Trophoblast cell (in vitro differentiated cells and primary cell): ENCODE measurements at regions not wholly inside any gene's neighbourhood (a gene's known extent, or its start where the extent isn't known, plus 50 kb on each side); places are given as distances from the start of the nearest gene placed in this dataset.

Experiments
- DNase-seq, 2 donors: peaks; one replicate each; pipeline ENCODE4 v3.0.0-alpha.2; 2016
- H2AFZ ChIP-seq: 2 replicates; pipeline ENCODE4 v1.6.1; 2013; ENCODE audit warnings: low read length, moderate library complexity, mild to moderate bottlenecking; ENCODE audit not compliant: insufficient read depth, poor library complexity
- H2AK5ac ChIP-seq: 2 replicates; pipeline ENCODE4 v1.6.1; 2013; ENCODE audit warnings: mild to moderate bottlenecking, low read length
- H2BK120ac ChIP-seq: 2 replicates; pipeline ENCODE4 v1.6.1; 2013; ENCODE audit warnings: low read length, mild to moderate bottlenecking, moderate library complexity; ENCODE audit not compliant: insufficient read depth, poor library complexity
- H2BK12ac ChIP-seq: 2 replicates; pipeline ENCODE4 v1.6.1; 2013; ENCODE audit warnings: mild to moderate bottlenecking, low read length, moderate library complexity
- H2BK5ac ChIP-seq: 2 replicates; pipeline ENCODE4 v1.6.1; 2013; ENCODE audit warnings: low read length, low read depth, moderate library complexity, mild to moderate bottlenecking; ENCODE audit not compliant: poor library complexity
- H3K14ac ChIP-seq: 2 replicates; pipeline ENCODE4 v1.6.1; 2013; ENCODE audit warnings: mild to moderate bottlenecking, low read length
- H3K18ac ChIP-seq: 2 replicates; pipeline ENCODE4 v1.6.1; 2013; ENCODE audit warnings: mild to moderate bottlenecking, low read length
- H3K23ac ChIP-seq: 2 replicates; pipeline ENCODE4 v1.6.1; 2013; ENCODE audit warnings: low read length
- H3K27ac ChIP-seq: 2 replicates; pipeline ENCODE4 v1.5.1; 2013; ENCODE audit warnings: low read depth, mild to moderate bottlenecking, inconsistent platforms, low read length, moderate library complexity
- H3K27me3 ChIP-seq: 2 replicates; pipeline ENCODE4 v1.6.1; 2013; ENCODE audit warnings: inconsistent platforms, mild to moderate bottlenecking, low read length, moderate library complexity; ENCODE audit not compliant: insufficient read depth
- H3K36me3 ChIP-seq, 2 experiments: 1 replicate in 1 of 2; 2 replicates in 1 of 2; pipeline ENCODE4 v1.6.1; 2013; ENCODE audit warnings: low read length in 2 of 2, mild to moderate bottlenecking in 2 of 2, moderate library complexity in 1 of 2; ENCODE audit not compliant: insufficient read depth in 2 of 2, control insufficient read depth in 1 of 2
- H3K4ac ChIP-seq: 2 replicates; pipeline ENCODE4 v1.6.1; 2013; ENCODE audit warnings: low read depth, mild to moderate bottlenecking, low read length, moderate library complexity
- H3K4me1 ChIP-seq, 2 experiments: 1 replicate in 1 of 2; 2 replicates in 1 of 2; pipeline ENCODE4 v1.6.1; 2013; ENCODE audit warnings: low read length in 2 of 2, mild to moderate bottlenecking in 2 of 2, moderate library complexity in 1 of 2; ENCODE audit not compliant: insufficient read depth in 2 of 2, control insufficient read depth in 1 of 2
- H3K4me2 ChIP-seq: 2 replicates; pipeline ENCODE4 v1.6.1; 2013; ENCODE audit warnings: inconsistent platforms, mild to moderate bottlenecking, low read length, moderate library complexity
- H3K4me3 ChIP-seq: 2 replicates; pipeline ENCODE4 v1.5.1; 2013; ENCODE audit warnings: mild to moderate bottlenecking, low read depth, low read length, inconsistent platforms
- H3K79me1 ChIP-seq: one replicate; pipeline ENCODE4 v1.6.1; 2013; ENCODE audit warnings: low read length
- H3K79me2 ChIP-seq: 2 replicates; pipeline ENCODE4 v1.6.1; 2013; ENCODE audit warnings: low read length, mild to moderate bottlenecking; ENCODE audit not compliant: control insufficient read depth, insufficient read depth, poor library complexity
- H3K9ac ChIP-seq: 2 replicates; pipeline ENCODE4 v1.6.1; 2013; ENCODE audit warnings: mild to moderate bottlenecking, low read length
- H3K9me3 ChIP-seq: 2 replicates; pipeline ENCODE4 v1.6.1; 2013; ENCODE audit warnings: low read depth, mild to moderate bottlenecking, control low read depth, inconsistent platforms, low read length; ENCODE audit not compliant: insufficient read depth
- H4K12ac ChIP-seq: 2 replicates; pipeline ENCODE4 v1.6.1; 2013; ENCODE audit warnings: low read depth, mild to moderate bottlenecking, low read length, moderate library complexity
- H4K8ac ChIP-seq: 2 replicates; pipeline ENCODE4 v1.6.1; 2013; ENCODE audit warnings: low read depth, mild to moderate bottlenecking, low read length, moderate library complexity
- H4K91ac ChIP-seq: one replicate; pipeline ENCODE4 v1.6.1; 2013; ENCODE audit warnings: low read depth, mild to moderate bottlenecking, low read length, moderate library complexity
- WGBS: extraction: QIAGEN DNeasy Blood & Tissue Kit; methylation state at CpG from one replicate; pipeline ENCODE4 v1.1.7; 2013; ENCODE audit warnings: missing lambda C conversion rate; ENCODE audit not compliant: insufficient read length, insufficient coverage; ENCODE audit errors: extremely low coverage; 5-methylcytosine and 5-hydroxymethylcytosine counted together

DNA sequence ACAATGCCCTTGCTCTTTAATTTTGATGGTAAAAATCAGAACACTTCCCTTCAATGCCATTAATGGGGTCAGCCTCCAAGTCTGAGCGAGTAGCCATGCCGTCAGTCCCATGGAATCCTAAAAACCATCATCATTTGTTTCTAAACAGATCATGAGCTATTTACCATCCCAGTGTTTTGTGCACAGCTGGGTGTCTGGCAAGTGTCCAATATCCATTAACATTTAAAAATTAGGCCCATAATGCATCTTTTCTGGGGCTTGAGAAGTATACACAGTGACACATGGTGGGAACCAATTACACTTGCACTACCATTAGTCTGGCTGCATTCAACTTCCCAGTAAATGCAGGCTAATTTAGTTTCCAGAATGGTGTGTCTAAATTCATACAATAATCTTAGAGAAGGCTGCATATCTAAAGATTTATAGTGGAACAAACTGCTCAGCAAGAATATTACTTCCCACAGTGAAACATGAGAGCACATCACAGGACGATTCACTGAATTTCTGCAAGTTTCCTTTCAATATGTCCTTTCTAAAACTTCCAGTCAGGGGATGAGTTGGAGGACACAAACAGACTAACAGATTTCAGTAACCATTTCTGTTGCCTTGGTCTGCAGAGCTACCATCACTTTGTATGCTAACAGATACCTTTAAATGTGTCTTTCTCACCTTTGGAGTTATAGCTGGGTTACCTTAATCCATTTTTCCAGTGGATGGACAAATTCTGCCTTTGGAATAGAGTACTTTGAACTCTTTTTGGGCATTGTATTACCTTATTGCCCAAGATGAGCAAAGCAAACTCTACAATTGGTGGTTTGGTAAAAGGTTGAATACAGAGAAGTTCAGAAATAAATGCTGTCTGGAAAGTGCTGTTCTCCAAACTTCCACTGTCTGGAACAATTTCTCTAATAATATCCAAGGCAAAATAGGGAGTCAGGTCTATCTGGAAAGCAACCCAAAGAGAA, 258.0 kb downstream of the PTBP2 start:
- H2BK5ac ChIP-seq = no peak overlapping the region
- H2BK12ac ChIP-seq = no peak overlapping the region
- no peak overlapping the region for H3K4me3 ChIP-seq
- H3K18ac ChIP-seq = no peak overlapping the region
- H2AK5ac ChIP-seq = no peak overlapping the region
- H3K36me3 ChIP-seq = no peaks in the 10 kb centered on the region
- no peaks in the 10 kb centered on the region for H3K4me1 ChIP-seq
- no peak for DNase-seq
- no peaks in the 10 kb centered on the region for H3K79me2 ChIP-seq
- no peak overlapping the region for H2AFZ ChIP-seq
- no peak overlapping the region for H3K14ac ChIP-seq
- no peak overlapping the region for H4K8ac ChIP-seq
- no peak overlapping the region for H4K91ac ChIP-seq
- no peaks in the 10 kb centered on the region for H3K9me3 ChIP-seq
- H3K27ac ChIP-seq = no peak overlapping the region
- no peak overlapping the region for H4K12ac ChIP-seq
- no peak overlapping the region for H3K4ac ChIP-seq
- no peak overlapping the region for H3K23ac ChIP-seq
- H2BK120ac ChIP-seq = no peak overlapping the region
- H3K9ac ChIP-seq = no peak overlapping the region
- no peak overlapping the region for H3K4me2 ChIP-seq
- no CpG with 5 or more reads among the region's 3 CpGs for WGBS
- H3K79me1 ChIP-seq = no peaks in the 10 kb centered on the region
- no peaks in the 10 kb centered on the region for H3K27me3 ChIP-seq

DNA sequence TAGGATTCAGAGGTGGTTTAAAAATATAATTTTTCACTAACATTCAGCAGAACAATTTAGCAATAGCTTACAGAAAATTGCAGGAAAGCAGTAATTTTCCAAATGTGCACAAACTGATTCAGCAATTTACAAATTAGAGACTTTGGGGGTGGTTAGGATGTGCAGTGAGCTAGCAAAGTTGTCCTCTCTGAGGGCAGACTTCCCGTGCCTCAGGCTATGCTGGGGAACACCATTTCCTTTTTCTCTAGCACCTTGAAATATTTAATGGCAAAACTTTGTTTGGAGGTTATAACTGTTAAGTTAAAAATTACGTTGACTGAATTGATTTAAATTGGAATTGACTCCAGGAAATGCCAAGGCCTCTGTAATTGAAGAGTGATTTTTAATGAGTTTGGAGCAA, 258.9 kb downstream of the PTBP2 start:
- no peak for DNase-seq
- H3K4me2 ChIP-seq = no peak overlapping the region
- no peaks in the 10 kb centered on the region for H3K79me1 ChIP-seq
- no peak overlapping the region for H4K12ac ChIP-seq
- H3K23ac ChIP-seq = no peak overlapping the region
- H4K8ac ChIP-seq = no peak overlapping the region
- no peaks in the 10 kb centered on the region for H3K9me3 ChIP-seq
- H3K27me3 ChIP-seq = no peaks in the 10 kb centered on the region
- no peak overlapping the region for H3K4me3 ChIP-seq
- no CpG with 5 or more reads among the region's 2 CpGs for whole genome bisulfite sequencing
- H3K4ac ChIP-seq = no peak overlapping the region
- H2BK120ac ChIP-seq = no peak overlapping the region
- no peak overlapping the region for H2BK12ac ChIP-seq
- no peak overlapping the region for H4K91ac ChIP-seq
- H2BK5ac ChIP-seq = no peak overlapping the region
- no peak overlapping the region for H3K14ac ChIP-seq
- no peak overlapping the region for H2AFZ ChIP-seq
- H3K36me3 ChIP-seq = no peaks in the 10 kb centered on the region
- no peak overlapping the region for H3K9ac ChIP-seq
- H3K27ac ChIP-seq = no peak overlapping the region
- H3K18ac ChIP-seq = no peak overlapping the region
- H3K79me2 ChIP-seq = no peaks in the 10 kb centered on the region
- H3K4me1 ChIP-seq = no peaks in the 10 kb centered on the region
- H2AK5ac ChIP-seq = no peak overlapping the region

DNA sequence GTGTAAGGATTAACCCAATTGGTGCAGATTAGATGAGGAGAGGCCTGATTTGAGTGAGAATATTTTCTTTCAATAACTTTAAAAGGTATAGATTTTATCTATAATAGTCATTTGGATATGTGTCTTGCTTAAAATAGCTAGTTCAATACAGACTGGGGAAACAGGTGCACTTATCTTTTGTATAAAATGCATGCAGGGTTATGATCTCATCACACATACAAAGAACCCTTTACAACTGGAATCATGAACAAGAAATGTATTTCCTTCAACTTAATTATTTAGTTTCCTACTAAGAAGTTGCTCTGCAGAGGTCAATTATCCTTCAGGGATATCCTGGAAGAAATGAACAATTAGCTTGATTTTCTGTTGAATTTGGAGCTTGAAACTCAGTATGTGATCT, 259.6 kb downstream of the PTBP2 start:
- no peak overlapping the region for H2AK5ac ChIP-seq
- no peak overlapping the region for H2BK5ac ChIP-seq
- no peak overlapping the region for H4K91ac ChIP-seq
- no peak overlapping the region for H3K14ac ChIP-seq
- H3K9ac ChIP-seq = no peak overlapping the region
- DNase-seq = no peak
- H3K4ac ChIP-seq = no peak overlapping the region
- H3K27ac ChIP-seq = no peak overlapping the region
- no peaks in the 10 kb centered on the region for H3K79me1 ChIP-seq
- no peaks in the 10 kb centered on the region for H3K9me3 ChIP-seq
- no peak overlapping the region for H2BK120ac ChIP-seq
- no peak overlapping the region for H4K8ac ChIP-seq
- no peak overlapping the region for H3K4me2 ChIP-seq
- no peak overlapping the region for H2BK12ac ChIP-seq
- H3K36me3 ChIP-seq = no peaks in the 10 kb centered on the region
- no peaks in the 10 kb centered on the region for H3K4me1 ChIP-seq
- H3K4me3 ChIP-seq = no peak overlapping the region
- H3K18ac ChIP-seq = no peak overlapping the region
- H2AFZ ChIP-seq = no peak overlapping the region
- no peaks in the 10 kb centered on the region for H3K27me3 ChIP-seq
- no peak overlapping the region for H4K12ac ChIP-seq
- no peak overlapping the region for H3K23ac ChIP-seq
- no peaks in the 10 kb centered on the region for H3K79me2 ChIP-seq

DNA sequence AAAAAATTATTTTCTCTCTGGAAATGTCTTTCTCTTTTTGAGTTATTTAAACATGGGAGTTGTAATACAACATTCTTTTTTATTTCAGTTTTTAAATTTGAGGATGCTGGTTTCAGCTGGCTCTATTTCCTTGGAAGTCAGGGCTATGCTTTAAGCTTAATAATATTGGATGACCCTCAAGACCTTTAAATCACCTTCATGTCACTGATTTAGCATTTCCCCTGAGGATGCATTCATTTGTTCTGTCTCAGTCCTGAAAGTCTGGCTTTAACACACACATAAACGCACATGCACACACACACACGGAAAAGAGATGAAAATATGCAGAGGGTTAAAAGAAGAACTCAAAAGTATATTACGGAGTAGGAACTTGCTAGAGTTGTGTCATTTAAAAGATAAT, 260.5 kb downstream of the PTBP2 start:
- Histone ChIP-seq H2BK5ac (no peak overlapping the region), H4K8ac (no peak overlapping the region), H3K27ac (no peak overlapping the region), H3K23ac (no peak overlapping the region), H3K14ac (no peak overlapping the region), H2BK12ac (no peak overlapping the region), H3K9me3 (no peaks in the 10 kb centered on the region), H3K79me1 (no peaks in the 10 kb centered on the region), H3K27me3 (no peaks in the 10 kb centered on the region), H4K91ac (no peak overlapping the region), H3K4ac (no peak overlapping the region), H3K4me1 (no peaks in the 10 kb centered on the region), H3K18ac (no peak overlapping the region), H2AK5ac (no peak overlapping the region), H3K9ac (no peak overlapping the region), H3K79me2 (no peaks in the 10 kb centered on the region), H3K4me3 (no peak overlapping the region), H4K12ac (no peak overlapping the region), H3K36me3 (no peaks in the 10 kb centered on the region), H2AFZ (no peak overlapping the region), H2BK120ac (no peak overlapping the region), H3K4me2 (no peak overlapping the region)
- no peak for DNase-seq
- no CpG with 5 or more reads among the region's 3 CpGs for WGBS
